ENCODE measurements at regions not wholly inside any gene's neighbourhood (a gene's known extent, or its start where the extent isn't known, plus 50 kb on each side); places are given as distances from the start of the nearest gene placed in this dataset.

DNA sequence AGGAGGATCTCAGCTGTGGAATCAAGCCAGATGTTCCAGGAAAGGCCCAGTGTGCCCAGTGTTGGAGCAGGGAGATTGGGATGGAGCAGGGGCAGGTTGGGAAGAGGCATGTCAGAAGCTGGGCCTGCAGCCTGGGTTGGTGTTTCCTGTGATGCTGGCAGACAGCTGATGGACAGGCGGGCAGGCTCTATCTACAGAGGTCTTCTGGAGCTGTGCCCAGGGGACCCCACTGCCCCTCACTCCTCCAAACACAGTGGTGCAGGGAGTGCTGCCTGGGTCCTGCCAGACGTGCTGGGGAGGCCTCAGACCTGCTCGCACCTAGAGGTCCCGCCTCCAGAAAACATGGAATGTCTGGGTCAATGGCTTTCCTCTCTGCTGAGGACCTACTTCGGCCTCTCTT lies 182.9 kb upstream of the TCERG1L start:
- TF ChIP-seq GATA3 (IDR thresholded peaks at IDR 0.05; ENCODE audit: low read depth, low read length) (no peak), GATA2 (IDR thresholded peaks at IDR 0.05; ENCODE audit: low read depth, low read length) (no peak)

Data from SH-SY5Y (cell line).